HG03565 (cell line): ENCODE measurements at regions not wholly inside any gene's neighbourhood (a gene's known extent, or its start where the extent isn't known, plus 50 kb on each side); places are given as distances from the start of the nearest gene placed in this dataset.

Source experiments
- ATAC-seq: cut with Tn5 transposase; IDR thresholded peaks from one replicate; pipeline ENCODE4 v1.9.1; 2021; ENCODE audit warnings: mild to moderate bottlenecking, moderate library complexity; ENCODE audit not compliant: unreplicated experiment

- no peak for ATAC-seq
These were observed 347.7 kb downstream of the GLRX3 start for GRCh38 chr10:130483691-130484467.

- no peak for ATAC-seq
These were observed 348.4 kb downstream of the GLRX3 start for GRCh38 chr10:130484468-130485180.

- ATAC-seq: no peak
These were observed 349.2 kb downstream of the GLRX3 start for GRCh38 chr10:130485236-130485957.

GRCh38 chr10:130485958-130486895 is 350.0 kb downstream of the GLRX3 start:
- ATAC-seq: no peak

- ATAC-seq: no peak
These were observed 350.7 kb downstream of the GLRX3 start for GRCh38 chr10:130486906-130487305.

GRCh38 chr10:130487566-130487965 is 351.4 kb downstream of the GLRX3 start:
- no peak for ATAC-seq

GRCh38 chr10:130489891-130490290 is 353.7 kb downstream of the GLRX3 start:
- no peak for ATAC-seq

GRCh38 chr10:130491011-130491692 is 355.0 kb downstream of the GLRX3 start:
- no peak for ATAC-seq

GRCh38 chr10:130491693-130492050 is 355.5 kb downstream of the GLRX3 start:
- ATAC-seq: no peak

GRCh38 chr10:130492266-130492934 is 356.2 kb downstream of the GLRX3 start:
- ATAC-seq: no peak

GRCh38 chr10:130493021-130493420 is 356.8 kb downstream of the GLRX3 start:
- ATAC-seq: no peak

GRCh38 chr10:130493446-130494145 is 357.4 kb downstream of the GLRX3 start:
- no peak for ATAC-seq

- no peak for ATAC-seq
These were observed 359.1 kb downstream of the GLRX3 start for GRCh38 chr10:130495116-130495862.

GRCh38 chr10:130495891-130496636 is 359.9 kb downstream of the GLRX3 start:
- ATAC-seq: no peak

GRCh38 chr10:130497056-130498010 is 361.1 kb downstream of the GLRX3 start:
- no peak for ATAC-seq

GRCh38 chr10:130498042-130498441 is 361.9 kb downstream of the GLRX3 start:
- ATAC-seq: no peak
